ENCODE measurements at regions not wholly inside any gene's neighbourhood (a gene's known extent, or its start where the extent isn't known, plus 50 kb on each side); places are given as distances from the start of the nearest gene placed in this dataset.

DNA sequence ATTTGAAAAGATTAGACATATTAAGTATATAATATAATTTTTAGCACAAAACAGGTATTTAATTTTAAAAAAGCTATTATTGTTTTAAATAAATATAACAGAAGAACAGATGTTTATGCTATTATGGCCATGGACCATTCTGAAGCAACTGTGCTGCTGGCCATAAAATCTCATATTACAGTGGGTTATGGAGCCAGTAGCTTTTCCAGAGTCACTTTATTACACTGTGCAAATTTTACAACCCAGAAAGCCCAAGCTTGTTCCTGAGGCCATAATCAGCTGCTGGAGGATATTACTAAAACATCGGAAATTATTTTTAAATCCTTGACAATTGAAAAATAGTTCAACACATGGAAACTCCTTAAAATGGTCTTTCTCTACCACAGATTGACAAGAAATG, 557.3 kb upstream of the KCNMB2 start:
- POLR2A ChIA-PET: no interaction called here
- Histone ChIP-seq H3K9me3 (ENCODE audit: control insufficient read depth, insufficient read depth, low read length) (no peaks in the 10 kb centered on the region), H3K27me3 (ENCODE audit: control insufficient read depth, insufficient read depth, low read length) (no peaks in the 10 kb centered on the region), H3K27ac (ENCODE audit: low read depth, low read length) (no peak overlapping the region), H3K4me3 (ENCODE audit: low read depth, low read length) (no peak overlapping the region)
- TF ChIP-seq, protein P1, sequence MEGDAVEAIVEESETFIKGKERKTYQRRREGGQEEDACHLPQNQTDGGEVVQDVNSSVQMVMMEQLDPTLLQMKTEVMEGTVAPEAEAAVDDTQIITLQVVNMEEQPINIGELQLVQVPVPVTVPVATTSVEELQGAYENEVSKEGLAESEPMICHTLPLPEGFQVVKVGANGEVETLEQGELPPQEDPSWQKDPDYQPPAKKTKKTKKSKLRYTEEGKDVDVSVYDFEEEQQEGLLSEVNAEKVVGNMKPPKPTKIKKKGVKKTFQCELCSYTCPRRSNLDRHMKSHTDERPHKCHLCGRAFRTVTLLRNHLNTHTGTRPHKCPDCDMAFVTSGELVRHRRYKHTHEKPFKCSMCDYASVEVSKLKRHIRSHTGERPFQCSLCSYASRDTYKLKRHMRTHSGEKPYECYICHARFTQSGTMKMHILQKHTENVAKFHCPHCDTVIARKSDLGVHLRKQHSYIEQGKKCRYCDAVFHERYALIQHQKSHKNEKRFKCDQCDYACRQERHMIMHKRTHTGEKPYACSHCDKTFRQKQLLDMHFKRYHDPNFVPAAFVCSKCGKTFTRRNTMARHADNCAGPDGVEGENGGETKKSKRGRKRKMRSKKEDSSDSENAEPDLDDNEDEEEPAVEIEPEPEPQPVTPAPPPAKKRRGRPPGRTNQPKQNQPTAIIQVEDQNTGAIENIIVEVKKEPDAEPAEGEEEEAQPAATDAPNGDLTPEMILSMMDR (IDR thresholded peaks at IDR 0.05; ENCODE audit: low read depth, low read length): no peak
- CTCF ChIA-PET: interaction anchor here (1.6 kb wide), 1 partner anchor 42 kb away, joined by 3 read pairs; no protein-coding TSS in a partner anchor
- DNase-seq (ENCODE audit: low read depth, low spot score): no peak

DNA sequence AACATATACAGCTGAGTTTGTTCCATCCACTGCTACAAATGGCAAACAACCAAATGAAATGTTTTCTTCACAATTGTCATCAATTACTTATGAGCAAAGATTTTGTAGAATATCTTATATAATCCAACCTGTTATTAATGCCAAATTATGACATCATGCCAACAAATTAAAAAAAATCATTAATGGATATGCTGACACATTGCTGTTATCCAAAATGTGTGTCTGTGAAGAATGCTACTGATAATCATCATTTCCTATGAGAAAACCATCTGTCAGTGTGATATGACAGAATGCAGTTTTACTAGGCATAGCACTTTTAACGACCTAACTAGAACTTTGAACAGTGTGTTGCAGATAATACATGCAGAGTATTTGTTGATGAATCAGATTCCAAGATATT, 556.5 kb upstream of the KCNMB2 start:
- ChIA-PET POLR2A (no interaction called here), CTCF (interaction anchor here (0.6 kb wide), 1 partner anchor 43 kb away, joined by 3 read pairs; no protein-coding TSS in a partner anchor)
- no peaks in the 10 kb centered on the region for H3K27me3 ChIP-seq (ENCODE audit: control insufficient read depth, insufficient read depth, low read length)
- TF ChIP-seq, protein P1 (IDR thresholded peaks at IDR 0.05; ENCODE audit: low read depth, low read length): no peak
- no peak overlapping the region for H3K27ac ChIP-seq (ENCODE audit: low read depth, low read length)
- no peak for DNase-seq (ENCODE audit: low read depth, low spot score)
- no peak overlapping the region for H3K4me3 ChIP-seq (ENCODE audit: low read depth, low read length)
- H3K9me3 ChIP-seq (ENCODE audit: control insufficient read depth, insufficient read depth, low read length): no peaks in the 10 kb centered on the region

GRCh38 chr3:177981576-177981975, 554.7 kb upstream of the KCNMB2 start:
- CTCF ChIA-PET: no interaction called here
- TF ChIP-seq, protein P1 (IDR thresholded peaks at IDR 0.05; ENCODE audit: low read depth, low read length): no peak
- POLR2A ChIA-PET: interaction anchor here (0.6 kb wide), 1 partner anchor 250 kb away, joined by 3 read pairs; no protein-coding TSS in a partner anchor
- no peak overlapping the region for H3K27ac ChIP-seq (ENCODE audit: low read depth, low read length)
- H3K4me3 ChIP-seq (ENCODE audit: low read depth, low read length): no peak overlapping the region
- DNase-seq (ENCODE audit: low read depth, low spot score): no peak
- H3K9me3 ChIP-seq (ENCODE audit: control insufficient read depth, insufficient read depth, low read length): no peaks in the 10 kb centered on the region
- H3K27me3 ChIP-seq (ENCODE audit: control insufficient read depth, insufficient read depth, low read length): no peaks in the 10 kb centered on the region

DNA sequence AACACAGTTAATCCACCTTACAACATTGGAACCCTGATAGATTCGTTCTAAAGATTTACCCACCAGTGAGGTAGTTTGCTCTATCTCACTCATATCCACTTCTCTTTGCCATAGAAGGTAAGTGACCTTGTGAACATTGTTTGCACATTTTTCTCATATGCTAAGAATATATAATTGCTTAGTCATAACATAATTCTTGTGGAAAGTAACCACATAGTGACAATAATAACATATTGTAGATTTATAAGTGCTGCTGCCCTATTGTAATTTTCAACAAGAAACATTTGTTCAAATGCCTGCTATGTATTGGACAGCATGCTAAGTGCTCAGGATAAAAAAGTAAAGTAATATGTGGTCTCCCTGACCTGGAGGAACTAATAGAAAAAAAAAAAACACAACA, 554.2 kb upstream of the KCNMB2 start:
- H3K9me3 ChIP-seq (ENCODE audit: control insufficient read depth, insufficient read depth, low read length): no peaks in the 10 kb centered on the region
- ChIA-PET POLR2A (interaction anchor here (0.6 kb wide), 1 partner anchor 251 kb away, joined by 3 read pairs; no protein-coding TSS in a partner anchor), CTCF (no interaction called here)
- TF ChIP-seq, protein P1 (IDR thresholded peaks at IDR 0.05; ENCODE audit: low read depth, low read length): no peak
- no peak overlapping the region for H3K27ac ChIP-seq (ENCODE audit: low read depth, low read length)
- no peak overlapping the region for H3K4me3 ChIP-seq (ENCODE audit: low read depth, low read length)
- no peak for DNase-seq (ENCODE audit: low read depth, low spot score)
- no peaks in the 10 kb centered on the region for H3K27me3 ChIP-seq (ENCODE audit: control insufficient read depth, insufficient read depth, low read length)

DNA sequence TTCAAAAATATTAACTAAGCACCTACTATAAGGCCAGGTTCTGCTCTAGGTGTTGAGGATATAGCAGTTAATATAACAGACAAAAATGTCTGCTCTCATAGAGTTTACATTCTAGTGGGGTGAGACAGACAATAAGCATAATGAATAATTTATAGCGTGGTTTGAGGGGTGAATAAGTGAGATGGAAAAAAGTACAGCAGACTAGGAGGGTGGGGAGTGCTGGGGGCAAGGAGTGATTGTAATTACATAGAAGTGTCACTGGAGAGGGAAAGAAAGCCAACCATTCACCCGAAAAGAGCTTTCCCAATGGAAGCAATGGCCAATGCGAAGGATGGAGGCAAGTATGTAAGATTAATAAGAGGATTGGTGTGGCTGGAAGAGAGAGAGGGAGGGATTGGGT, 552.9 kb upstream of the KCNMB2 start:
- H3K27ac ChIP-seq (ENCODE audit: low read depth, low read length): no peak overlapping the region
- CTCF ChIA-PET: no interaction called here
- no peak for DNase-seq (ENCODE audit: low read depth, low spot score)
- POLR2A ChIA-PET: no interaction called here
- no peaks in the 10 kb centered on the region for H3K9me3 ChIP-seq (ENCODE audit: control insufficient read depth, insufficient read depth, low read length)
- no peaks in the 10 kb centered on the region for H3K27me3 ChIP-seq (ENCODE audit: control insufficient read depth, insufficient read depth, low read length)
- H3K4me3 ChIP-seq (ENCODE audit: low read depth, low read length): no peak overlapping the region
- TF ChIP-seq, protein P1 (IDR thresholded peaks at IDR 0.05; ENCODE audit: low read depth, low read length): no peak
